EL (cell line): ENCODE measurements at regions not wholly inside any gene's neighbourhood (a gene's known extent, or its start where the extent isn't known, plus 50 kb on each side); places are given as distances from the start of the nearest gene placed in this dataset.

Experiments used
- DNase-seq: peaks from one replicate; pipeline ENCODE4 v3.0.0-alpha.2; 2016

GRCh38 chr2:121972203-121972602 is 216.8 kb downstream of the TSN start:
- no peak for DNase-seq

- DNase-seq, result peak; percentile 77
These were observed 219.6 kb downstream of the TSN start for GRCh38 chr2:121974897-121975661.

GRCh38 chr2:121976926-121977325 is 221.5 kb downstream of the TSN start:
- no peak for DNase-seq

DNA sequence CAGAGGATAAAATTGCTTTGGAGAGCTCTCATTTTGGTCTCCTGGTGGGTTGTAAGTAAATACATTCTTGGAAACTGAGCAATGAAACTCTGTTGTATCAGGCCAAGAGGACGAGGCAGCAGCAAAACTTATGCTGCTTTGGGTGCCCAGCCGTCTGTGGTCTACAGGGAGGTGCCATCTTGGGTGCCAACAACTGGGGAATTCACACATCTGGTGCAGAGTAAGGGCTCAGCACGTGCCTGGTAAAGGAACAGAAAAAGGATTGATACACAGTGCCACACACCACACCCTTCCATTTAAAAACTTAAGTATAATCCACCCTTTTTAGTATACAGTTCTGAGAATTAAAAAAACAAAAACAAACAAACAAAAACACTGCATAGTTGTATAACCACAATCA is 221.9 kb downstream of the TSN start:
- DNase-seq, result no peak

DNA sequence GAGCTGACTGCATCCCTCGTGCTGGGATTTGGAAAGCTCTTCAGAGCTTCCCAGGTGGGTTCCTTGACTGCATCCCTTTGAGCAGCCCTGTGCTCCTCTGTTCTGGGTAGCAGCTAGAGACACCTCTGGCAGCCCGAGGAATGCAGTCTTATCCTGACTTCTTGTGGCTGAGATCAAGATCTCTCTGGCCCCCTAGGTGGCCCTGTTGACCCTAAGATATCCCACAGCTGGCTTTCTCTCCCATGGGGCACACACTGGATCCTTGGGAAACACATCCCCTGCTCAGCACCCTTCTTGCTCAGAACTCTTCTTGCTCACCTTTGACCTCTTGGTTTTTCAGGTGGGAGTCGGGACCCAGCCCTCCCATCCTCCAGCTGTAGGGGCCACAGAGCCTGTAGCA is 237.2 kb downstream of the TSN start:
- no peak for DNase-seq

DNA sequence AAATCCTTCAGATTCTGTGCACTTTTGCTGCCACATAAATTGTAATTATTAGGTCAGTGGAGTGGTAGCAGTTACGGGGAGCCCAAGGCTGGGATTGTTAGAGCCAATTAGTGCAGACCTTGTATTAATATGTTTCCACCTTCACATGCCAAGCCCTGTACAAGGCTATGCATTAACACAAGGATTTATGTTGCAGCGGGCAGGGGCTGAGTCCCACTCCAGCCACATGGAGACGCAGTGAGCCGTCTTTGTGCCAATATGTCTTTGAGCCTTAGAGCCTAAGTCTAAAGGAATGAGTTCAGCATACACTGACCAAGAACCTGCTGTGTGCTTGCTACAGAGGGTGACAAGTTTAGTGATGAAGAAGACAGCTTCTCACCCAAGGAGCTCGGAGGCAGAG is 238.2 kb downstream of the TSN start:
- DNase-seq, result no peak

- DNase-seq, result no peak
These were observed 239.1 kb downstream of the TSN start for GRCh38 chr2:121994238-121995206.

- DNase-seq, result no peak
These were observed 243.3 kb downstream of the TSN start for GRCh38 chr2:121998751-121999150.

DNA sequence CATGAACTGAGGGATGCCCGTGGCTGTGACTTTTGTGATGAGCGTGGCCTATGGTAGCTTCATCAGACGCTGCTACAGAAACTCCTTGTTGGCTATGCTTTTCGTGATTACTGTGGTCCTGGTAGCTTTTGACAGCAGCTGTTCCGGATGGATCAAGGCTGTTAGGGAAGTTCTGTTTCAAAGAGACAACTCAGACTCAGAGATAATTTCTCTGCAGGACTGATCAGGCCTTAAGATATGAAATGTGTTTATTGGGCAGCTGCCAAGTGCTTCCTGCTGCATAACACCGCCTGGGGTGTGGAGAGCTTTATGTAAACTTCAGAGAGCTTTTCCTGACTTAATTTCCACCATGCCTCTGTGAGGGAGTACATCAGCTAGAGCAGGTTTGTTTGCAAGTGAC is 243.8 kb downstream of the TSN start:
- DNase-seq, result peak; percentile 40

- DNase-seq, result no peak
These were observed 245.3 kb downstream of the TSN start for GRCh38 chr2:122000556-122001340.

DNA sequence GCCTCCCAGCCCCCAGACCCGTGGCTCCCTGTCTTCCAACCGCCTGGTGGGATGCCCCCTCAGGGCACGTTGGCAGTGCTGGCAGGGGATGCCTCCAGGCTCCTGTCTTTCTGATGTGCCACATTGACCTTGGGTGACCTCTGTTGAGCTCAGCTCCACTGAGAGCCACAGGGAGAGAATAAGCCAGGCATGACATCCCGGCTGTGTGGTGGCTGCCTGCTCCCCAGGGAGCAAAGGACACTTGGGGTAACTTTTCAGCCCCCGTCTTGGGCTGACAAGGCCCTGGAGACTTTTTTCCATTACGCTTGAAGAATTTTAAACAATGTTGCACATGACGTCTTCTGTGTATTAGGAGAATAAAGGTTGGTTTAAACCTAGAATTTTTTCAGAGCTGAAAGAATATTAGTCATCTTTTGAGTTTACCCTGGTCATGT is 246.0 kb downstream of the TSN start:
- DNase-seq, result no peak

- no peak for DNase-seq
These were observed 247.9 kb downstream of the TSN start for GRCh38 chr2:122003196-122003940.

DNA sequence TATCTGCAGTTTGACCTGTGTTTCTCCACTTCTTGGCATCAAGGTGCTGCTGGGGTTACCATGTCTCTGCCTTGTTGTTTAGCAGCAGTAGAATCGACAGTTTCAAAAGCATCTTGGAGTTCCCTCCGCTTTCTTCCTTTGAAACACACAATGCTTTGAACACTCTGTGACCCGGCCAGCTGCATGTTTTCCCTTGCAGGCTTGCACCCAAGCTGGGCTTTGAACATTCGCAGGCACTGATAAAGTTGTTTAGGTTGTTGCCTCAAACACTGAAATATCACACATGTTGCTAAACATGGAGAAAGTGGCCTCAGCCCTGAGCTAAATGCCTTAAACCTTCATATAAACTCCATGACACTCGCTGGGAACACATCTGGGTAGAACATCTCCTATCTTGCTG is 251.7 kb downstream of the TSN start:
- no peak for DNase-seq

GRCh38 chr2:122007577-122007976 is 252.1 kb downstream of the TSN start:
- no peak for DNase-seq

DNA sequence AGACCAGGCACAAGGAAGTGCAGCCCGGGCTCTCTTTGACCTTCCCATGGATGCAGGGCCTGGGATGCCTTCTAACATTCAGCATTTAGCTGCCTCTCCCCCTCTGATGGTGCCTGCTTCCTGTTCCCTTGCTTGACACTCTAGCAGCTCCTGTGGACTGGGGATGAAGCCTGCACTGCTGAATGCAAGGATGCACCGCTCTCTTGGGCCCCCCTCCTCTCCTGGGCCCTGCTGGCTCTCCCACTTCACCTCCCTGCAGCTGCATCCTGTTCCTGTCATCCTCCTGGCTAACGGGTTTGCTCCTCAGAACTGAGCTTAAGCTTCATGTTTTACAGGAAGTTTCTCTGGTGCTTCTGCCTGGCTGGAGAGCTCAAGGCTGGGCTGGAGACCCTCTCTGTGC is 254.1 kb downstream of the TSN start:
- DNase-seq, result no peak

DNA sequence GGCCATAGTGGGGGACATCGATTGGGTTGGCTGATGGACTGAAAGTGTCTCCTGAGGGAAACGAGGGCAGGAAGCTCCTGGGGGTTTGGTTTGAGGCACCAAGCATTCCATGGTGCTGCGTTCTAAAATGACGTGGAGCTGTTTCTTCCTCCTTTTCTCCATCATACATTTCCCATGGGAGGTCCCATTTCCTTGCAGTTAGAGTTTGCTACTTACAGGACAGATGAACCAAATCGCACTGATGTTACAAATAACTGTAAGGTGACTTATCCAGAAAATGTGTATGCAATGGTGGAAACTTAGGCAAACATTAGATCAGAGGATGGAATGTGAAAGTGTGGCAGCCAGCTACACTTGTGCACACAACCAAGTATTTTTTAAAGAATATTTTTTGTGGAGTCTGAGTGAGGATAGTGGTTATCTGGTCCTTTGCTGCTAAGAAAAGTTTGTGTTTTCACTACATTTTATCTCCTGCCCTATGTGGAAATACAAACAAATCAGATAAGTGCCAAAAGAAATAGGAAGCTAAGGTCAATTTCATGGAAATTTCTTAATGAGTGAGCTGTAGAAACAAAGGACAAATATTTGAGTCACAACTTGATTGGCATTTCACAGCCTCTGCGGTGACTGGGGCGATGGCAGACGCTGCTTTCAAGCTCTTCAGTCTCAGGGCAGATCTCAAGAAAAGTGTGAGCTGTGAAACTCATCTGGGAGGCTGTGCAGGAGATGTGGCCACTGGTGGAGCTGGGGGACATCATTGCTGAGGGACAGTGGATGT is 256.2 kb downstream of the TSN start:
- DNase-seq, result peak; percentile 4

DNA sequence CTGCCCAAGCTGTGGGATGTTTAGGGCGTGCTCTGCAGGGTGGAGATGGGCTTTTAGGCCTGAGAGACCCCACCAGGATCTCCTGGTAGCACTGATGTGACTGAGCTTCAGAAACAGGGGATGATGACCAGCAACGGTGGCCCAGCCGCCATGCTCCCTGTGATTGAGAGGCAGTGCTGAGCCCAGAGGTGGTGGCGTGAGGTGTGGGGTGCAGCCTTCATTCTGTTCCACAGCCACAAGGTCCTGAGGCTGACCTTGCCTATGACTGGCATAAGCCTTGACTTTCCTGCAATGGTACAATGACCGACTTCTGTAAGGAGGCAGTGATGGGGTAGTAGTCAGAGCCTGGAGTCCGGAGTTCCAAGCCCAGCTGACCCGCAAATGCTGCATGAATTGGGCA is 263.3 kb downstream of the TSN start:
- no peak for DNase-seq

GRCh38 chr2:122019724-122020123 is 264.3 kb downstream of the TSN start:
- DNase-seq, result no peak

GRCh38 chr2:122020377-122020776 is 264.9 kb downstream of the TSN start:
- DNase-seq, result no peak

DNA sequence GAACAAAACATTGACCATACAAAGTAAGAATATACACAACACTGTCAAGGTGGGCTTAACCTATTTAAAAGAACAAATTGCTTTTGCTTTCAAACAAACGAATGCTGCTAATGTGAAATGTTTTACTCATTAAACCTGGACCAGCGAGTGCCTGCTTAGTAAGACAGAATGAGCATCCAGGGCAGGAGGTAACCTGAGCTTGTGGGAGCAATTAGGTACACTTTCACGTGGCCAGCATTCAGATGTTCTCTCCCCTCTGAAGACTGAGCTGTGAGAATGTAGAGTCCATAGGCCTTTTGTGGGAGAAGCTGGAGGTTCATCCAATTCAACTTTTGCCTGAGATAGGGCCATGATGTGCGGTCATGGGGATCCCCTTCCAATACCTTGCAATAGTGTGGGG is 266.5 kb downstream of the TSN start:
- DNase-seq, result no peak

DNA sequence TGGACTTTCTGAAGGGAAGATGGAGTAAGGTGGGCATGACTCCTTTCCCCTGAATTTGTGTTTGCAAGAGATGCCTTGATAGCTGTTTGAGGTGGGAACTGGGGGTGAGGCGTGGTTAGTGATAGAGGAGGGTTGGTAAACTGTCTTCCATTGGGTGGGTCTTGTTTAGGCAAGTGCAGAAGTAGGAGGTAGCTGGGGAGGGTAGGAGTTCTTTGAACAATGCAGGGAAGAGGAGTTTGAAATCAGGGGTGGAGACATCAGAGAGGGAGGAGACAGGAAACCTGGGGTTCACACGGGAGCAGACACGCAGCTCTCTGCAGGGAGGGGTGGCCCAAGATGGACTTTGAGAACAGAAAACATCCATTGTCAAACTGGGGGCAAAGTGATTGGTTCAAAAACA is 267.1 kb downstream of the TSN start:
- DNase-seq, result no peak
